Esophagus squamous epithelium (tissue), 5 donors: ENCODE measurements at regions not wholly inside any gene's neighbourhood (a gene's known extent, or its start where the extent isn't known, plus 50 kb on each side); places are given as distances from the start of the nearest gene placed in this dataset.

Experiments
- DNase-seq: peaks from one replicate; lab custom pipeline; 2025; lab: John Stamatoyannopoulos, UW
- H3K27ac ChIP-seq, 4 donors: fragments of 200-600 bp; sonication (generic); one replicate each; pipeline ENCODE4 v1.5.1; 2016 to 2019; ENCODE audit warnings: mild to moderate bottlenecking in 1 of 4
- H3K27me3 ChIP-seq, 4 donors: fragments of 200-600 bp; sonication (generic); 1 replicate in 3 of 4; 2 replicates in 1 of 4; pipeline versions ENCODE4 v1.5.1 to v1.6.0; 2017 to 2021; ENCODE audit warnings: antibody characterized with exemption in 1 of 4
- H3K36me3 ChIP-seq, 3 donors: fragments of 200-600 bp; sonication (generic); one replicate each; pipeline ENCODE4 v1.5.1; 2016 to 2019
- H3K4me1 ChIP-seq, 3 donors: fragments of 200-600 bp; sonication (generic); one replicate each; pipeline ENCODE4 v1.5.1; 2017 to 2019
- H3K4me3 ChIP-seq, 4 donors: fragments of 200-600 bp; sonication (generic); 1 replicate in 3 of 4; 2 replicates in 1 of 4; pipeline ENCODE4 v1.5.1; 2016 to 2019; ENCODE audit warnings: mild to moderate bottlenecking in 2 of 4, moderate library complexity in 1 of 4
- H3K9me3 ChIP-seq, 3 donors: fragments of 200-600 bp; sonication (generic); one replicate each; pipeline ENCODE4 v1.5.1; 2016 to 2019
- CTCF ChIP-seq, 6 experiments: fragments of 450-650 bp in 4 of 6; fragments of 200-600 bp in 2 of 6; sonication (generic) in 2 of 6; IDR thresholded peaks; one replicate each; pipeline ENCODE4 v1.5.1; 2016 to 2019; ENCODE audit warnings: antibody characterized with exemption in 6 of 6, mild to moderate bottlenecking in 4 of 6, moderate library complexity in 4 of 6
- POLR2A ChIP-seq, 4 donors: fragments of 450-650 bp; IDR thresholded peaks; one replicate each; pipeline ENCODE4 v1.6.1; 2017; ENCODE audit warnings: antibody characterized with exemption in 4 of 4, mild to moderate bottlenecking in 4 of 4, moderate library complexity in 3 of 4
- WGBS, 2 donors: methylation state at CpG; one replicate each; pipeline ENCODE4 v1.1.5; 2018; 5-methylcytosine and 5-hydroxymethylcytosine counted together
- intact Hi-C: fragments of 100-400 bp; cut with DNase I; formaldehyde crosslinking; loops from one replicate; pipeline ENCODE4 v1.15.0; 2022
- donor health status: DM: yes; HTN: yes; CAD: no.

- intact Hi-C loops = no loop called here
Observed at GRCh38 chr16:51407921-51408320, 256.9 kb upstream of the SALL1 start.

GRCh38 chr16:51407199-51407598 is 256.1 kb upstream of the SALL1 start:
- peaks cover 0 to 3% (median 0%) of the 10 kb centered on the region in 3 donors for H3K4me1 ChIP-seq
- intact Hi-C loops = no loop called here
- no peaks in the 10 kb centered on the region for H3K9me3 ChIP-seq
- no peaks in the 10 kb centered on the region for H3K36me3 ChIP-seq
- H3K27me3 ChIP-seq = no peaks in the 10 kb centered on the region
- no peak for DNase-seq
- no peak overlapping the region for H3K27ac ChIP-seq
- no peak overlapping the region for H3K4me3 ChIP-seq
- TF ChIP-seq CTCF (IDR thresholded peaks at IDR 0.05) = no peak
- no peak for TF ChIP-seq POLR2A (IDR thresholded peaks at IDR 0.05)
- 29 to 43% methylated on average over 4 of the region's 4 CpGs for WGBS, 2 donors

More at GRCh38 chr16:51407921-51408320, 256.9 kb upstream of the SALL1 start:
- H3K4me1 ChIP-seq = no peaks in the 10 kb centered on the region
- no peaks in the 10 kb centered on the region for H3K36me3 ChIP-seq
- 60 to 71% methylated on average over 1 of the region's 1 CpG for WGBS, 2 donors
- H3K9me3 ChIP-seq = no peaks in the 10 kb centered on the region
- H3K27me3 ChIP-seq = no peaks in the 10 kb centered on the region
- H3K27ac ChIP-seq = no peak overlapping the region
- TF ChIP-seq POLR2A (IDR thresholded peaks at IDR 0.05) (no peak), CTCF (IDR thresholded peaks at IDR 0.05) (no peak)
- no peak for DNase-seq
- no peak overlapping the region for H3K4me3 ChIP-seq

- DNase-seq = no peak
- H3K27me3 ChIP-seq = no peaks in the 10 kb centered on the region
- 81% methylated on average over 2 of the region's 2 CpGs for WGBS, 2 donors
- peaks cover 0 to 4% (median 0%) of the 10 kb centered on the region in 3 donors for H3K4me1 ChIP-seq
- H3K9me3 ChIP-seq = no peaks in the 10 kb centered on the region
- intact Hi-C loops = no loop called here
- no peak overlapping the region for H3K4me3 ChIP-seq
- H3K27ac ChIP-seq = no peak overlapping the region
- H3K36me3 ChIP-seq = no peaks in the 10 kb centered on the region
- TF ChIP-seq POLR2A (IDR thresholded peaks at IDR 0.05) (no peak), CTCF (IDR thresholded peaks at IDR 0.05) (no peak)
Observed at GRCh38 chr16:51405361-51405760, 254.3 kb upstream of the SALL1 start.

GRCh38 chr16:51404386-51404785 is 253.3 kb upstream of the SALL1 start:
- Histone ChIP-seq H3K4me3 (no peak overlapping the region), H3K27me3 (no peaks in the 10 kb centered on the region), H3K9me3 (no peaks in the 10 kb centered on the region), H3K27ac (no peak overlapping the region), H3K4me1 (peaks cover 0 to 4% (median 0%) of the 10 kb centered on the region in 3 donors), H3K36me3 (no peaks in the 10 kb centered on the region)
- DNase-seq = no peak
- intact Hi-C loops = no loop called here
- 79 to 83% methylated on average over 1 of the region's 1 CpG for WGBS, 2 donors
- TF ChIP-seq CTCF (IDR thresholded peaks at IDR 0.05) (no peak), POLR2A (IDR thresholded peaks at IDR 0.05) (no peak)

- Histone ChIP-seq H3K27ac (peak overlapping the region in 1 of 4 donors; percentile 39), H3K4me3 (no peak overlapping the region), H3K9me3 (no peaks in the 10 kb centered on the region), H3K4me1 (peaks cover 0 to 4% (median 0%) of the 10 kb centered on the region in 3 donors), H3K27me3 (no peaks in the 10 kb centered on the region), H3K36me3 (no peaks in the 10 kb centered on the region)
- intact Hi-C loops = no loop called here
- no peak for DNase-seq
- WGBS, 2 donors = 12 to 34% methylated on average over 3 of the region's 3 CpGs
- TF ChIP-seq CTCF (IDR thresholded peaks at IDR 0.05) = no peak
- TF ChIP-seq POLR2A (IDR thresholded peaks at IDR 0.05) = no peak
Observed at GRCh38 chr16:51402785-51403184, 251.7 kb upstream of the SALL1 start.
